HG03039 (cell line): ENCODE measurements at regions not wholly inside any gene's neighbourhood (a gene's known extent, or its start where the extent isn't known, plus 50 kb on each side); places are given as distances from the start of the nearest gene placed in this dataset.
"Not testable (repeated sequence)": the region's sequence is repeated elsewhere in the genome, so short reads cannot be mapped to it uniquely, and the experiment has no call there.

ENCODE experiments used
- ATAC-seq: cut with Tn5 transposase; IDR thresholded peaks from one replicate; pipeline ENCODE4 v1.9.1; 2021; ENCODE audit warnings: mild to moderate bottlenecking, moderate library complexity; ENCODE audit not compliant: unreplicated experiment

DNA sequence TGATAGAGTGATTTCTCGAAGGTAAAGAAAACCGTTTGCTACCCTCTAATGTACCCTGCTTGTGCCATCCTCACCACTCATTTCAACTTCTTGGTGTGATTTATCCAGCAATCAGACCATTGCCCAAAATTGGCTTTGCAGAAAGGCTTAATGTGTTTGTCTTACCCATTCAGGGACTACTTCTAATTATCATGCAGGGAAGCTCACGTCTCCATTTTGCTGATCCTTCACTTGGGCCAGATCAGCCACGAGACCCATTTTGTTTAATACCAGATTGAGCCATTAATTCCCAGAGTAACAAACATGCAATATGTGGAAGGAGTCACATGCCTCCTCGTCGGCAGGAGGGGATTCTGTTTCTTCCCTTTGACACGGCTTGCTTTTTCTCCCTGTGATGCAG lies 51.1 kb upstream of the CRY1 start:
- ATAC-seq, result no peak

DNA sequence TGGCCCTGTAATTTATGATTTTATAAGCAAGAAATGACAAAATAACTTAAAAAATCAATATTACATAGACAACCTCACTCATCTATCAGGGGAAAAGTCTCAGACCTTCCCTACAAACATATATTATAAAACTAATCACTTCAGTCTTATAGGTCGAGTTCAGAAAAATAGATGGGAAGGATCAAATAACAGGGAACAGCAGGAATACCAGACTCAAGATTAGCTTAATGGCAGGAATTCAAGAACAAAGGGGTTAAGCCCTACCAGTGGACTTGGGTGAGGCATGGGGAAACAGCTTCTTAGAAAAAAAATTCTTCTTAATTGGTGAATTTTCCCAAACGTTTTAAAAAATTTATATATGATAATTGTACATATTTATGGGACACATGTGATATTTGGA lies 51.6 kb upstream of the CRY1 start:
- ATAC-seq, result no peak

DNA sequence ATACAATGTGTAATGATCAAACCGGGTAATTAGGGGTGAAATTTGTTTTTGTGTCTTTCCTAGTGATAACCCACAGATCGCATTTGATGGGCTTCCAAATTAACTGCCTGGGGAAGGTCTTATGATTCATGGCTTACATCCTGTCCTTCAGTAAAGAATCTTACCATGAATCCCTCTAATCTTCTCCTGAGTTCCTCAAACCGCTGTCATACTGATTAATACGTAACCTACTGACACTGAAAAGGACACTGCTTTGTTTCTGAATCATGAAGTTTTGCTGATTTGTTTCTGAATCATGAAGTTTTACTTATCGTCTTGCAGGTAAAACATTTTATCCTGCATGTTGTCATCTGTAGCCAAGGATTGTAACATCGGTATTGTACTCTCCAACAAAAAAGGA lies 52.0 kb upstream of the CRY1 start:
- ATAC-seq, result no peak

DNA sequence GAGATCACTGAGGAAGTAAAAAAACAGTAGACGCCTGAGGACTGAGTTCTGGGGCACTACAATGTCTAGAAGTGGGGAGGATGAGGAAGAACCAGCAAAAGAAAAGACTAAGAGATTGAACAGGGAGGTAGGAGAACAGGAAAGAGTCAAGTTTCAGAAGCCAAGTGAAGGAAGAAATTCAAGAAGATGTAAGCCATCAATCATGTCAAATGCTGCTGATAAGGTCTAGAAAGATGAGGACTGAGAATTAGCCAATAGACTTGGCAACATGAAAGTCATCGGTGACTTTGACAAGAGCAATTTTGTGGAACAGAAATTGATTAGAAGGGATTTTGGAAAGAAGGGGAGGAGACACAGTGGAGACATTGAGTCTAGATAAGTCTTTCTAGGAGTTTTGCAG lies 54.8 kb upstream of the CRY1 start:
- no peak for ATAC-seq

DNA sequence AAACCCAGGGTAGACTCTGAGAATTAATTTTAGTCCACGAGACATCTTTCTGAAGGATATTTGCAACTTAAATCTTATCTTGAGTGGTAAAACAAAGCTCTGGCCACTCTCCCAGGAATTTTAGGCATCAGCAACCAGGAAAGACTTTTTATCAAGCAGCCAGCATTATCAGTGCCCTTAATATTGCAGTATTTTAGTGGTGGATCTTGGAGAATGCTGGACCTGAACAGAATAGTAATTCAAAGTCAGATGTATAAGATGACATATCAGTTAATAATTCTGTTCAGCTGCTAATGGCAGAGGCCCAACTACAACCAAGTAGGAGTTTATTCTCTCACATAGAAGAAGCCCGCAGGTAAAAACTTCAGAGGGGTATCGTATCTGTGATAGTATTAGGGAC lies 59.0 kb upstream of the CRY1 start:
- ATAC-seq, result no peak

- ATAC-seq, result no peak
These were observed 66.1 kb upstream of the CRY1 start for GRCh38 chr12:107159384-107159900.

- ATAC-seq, result no peak
These were observed 70.1 kb upstream of the CRY1 start for GRCh38 chr12:107163413-107163812.

DNA sequence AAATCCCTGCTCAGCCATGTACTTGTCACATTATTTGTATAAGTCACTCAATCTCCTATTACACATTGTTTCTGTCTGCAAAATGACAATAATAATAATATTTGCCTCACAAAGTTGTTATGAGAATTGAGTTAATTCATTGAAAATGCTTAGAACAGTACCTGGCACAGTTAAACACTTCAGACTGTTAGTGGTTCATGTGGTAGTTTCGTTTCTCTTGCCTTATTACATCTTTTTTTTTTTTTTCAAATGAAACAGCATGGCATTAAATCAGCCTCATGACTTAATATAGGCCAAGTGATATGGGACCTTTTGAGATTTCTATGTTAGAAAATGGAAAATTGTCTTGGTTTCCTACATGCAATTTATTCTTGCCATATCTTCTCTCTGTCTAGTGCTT lies 71.0 kb upstream of the CRY1 start:
- no peak for ATAC-seq

- ATAC-seq, result no peak
These were observed 72.2 kb upstream of the CRY1 start for GRCh38 chr12:107165581-107165980.

DNA sequence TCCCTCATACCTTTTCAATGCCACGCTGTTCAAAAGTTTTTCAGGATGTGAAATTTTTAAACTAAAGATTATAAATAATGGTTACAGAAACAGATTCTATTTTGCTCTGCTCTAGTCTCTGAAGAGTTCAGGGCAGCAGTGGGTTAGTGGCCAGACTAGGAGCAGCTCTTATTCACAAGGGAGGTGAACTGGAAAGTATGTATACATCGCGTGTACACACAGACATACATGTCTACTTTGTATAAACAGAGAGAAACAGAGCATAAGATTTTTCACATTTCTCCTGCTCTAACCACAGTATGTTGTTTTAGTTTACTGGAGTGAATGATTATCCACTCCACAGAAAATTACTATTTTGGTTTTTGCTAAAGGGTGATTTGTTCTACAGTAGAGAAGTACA lies 74.4 kb upstream of the CRY1 start:
- ATAC-seq, result no peak

- no peak for ATAC-seq
These were observed 75.9 kb upstream of the CRY1 start for GRCh38 chr12:107169200-107169599.

GRCh38 chr12:107178776-107179175 lies 85.4 kb upstream of the CRY1 start:
- no peak for ATAC-seq

GRCh38 chr12:107179871-107180270 lies 86.5 kb upstream of the CRY1 start:
- ATAC-seq, result no peak

- ATAC-seq, result no peak
These were observed 86.9 kb upstream of the CRY1 start for GRCh38 chr12:107180272-107180671.

DNA sequence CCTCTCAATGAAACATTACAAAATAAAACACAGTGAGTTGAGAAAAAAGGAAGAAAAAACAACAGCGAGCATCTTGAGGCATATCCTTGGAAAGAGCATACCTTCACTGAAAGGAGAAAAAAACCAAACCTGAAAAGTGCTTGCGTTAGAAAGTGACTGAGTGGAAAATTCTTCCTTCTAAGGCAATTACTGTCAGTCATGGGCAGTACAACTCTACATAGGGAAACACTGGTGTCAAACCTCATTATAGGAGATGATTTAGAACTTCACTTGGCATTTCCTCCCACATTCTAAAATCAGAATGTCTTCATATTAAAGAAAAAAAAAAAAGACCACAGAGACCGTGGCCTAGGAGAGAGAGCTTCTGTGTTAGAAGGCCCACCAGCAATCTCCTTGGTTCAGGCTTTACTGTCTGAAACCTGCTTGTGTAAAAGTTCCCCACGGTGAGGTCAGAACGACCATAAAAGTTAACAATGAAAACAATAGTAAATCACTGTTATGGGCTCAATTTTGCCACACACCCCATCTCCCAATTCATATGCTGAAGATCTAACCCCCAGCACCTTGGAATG lies 91.1 kb upstream of the CRY1 start:
- no peak for ATAC-seq

GRCh38 chr12:107196681-107197080 lies 103.3 kb upstream of the CRY1 start:
- no peak for ATAC-seq

GRCh38 chr12:107200394-107200793 lies 107.0 kb upstream of the CRY1 start:
- no peak for ATAC-seq

DNA sequence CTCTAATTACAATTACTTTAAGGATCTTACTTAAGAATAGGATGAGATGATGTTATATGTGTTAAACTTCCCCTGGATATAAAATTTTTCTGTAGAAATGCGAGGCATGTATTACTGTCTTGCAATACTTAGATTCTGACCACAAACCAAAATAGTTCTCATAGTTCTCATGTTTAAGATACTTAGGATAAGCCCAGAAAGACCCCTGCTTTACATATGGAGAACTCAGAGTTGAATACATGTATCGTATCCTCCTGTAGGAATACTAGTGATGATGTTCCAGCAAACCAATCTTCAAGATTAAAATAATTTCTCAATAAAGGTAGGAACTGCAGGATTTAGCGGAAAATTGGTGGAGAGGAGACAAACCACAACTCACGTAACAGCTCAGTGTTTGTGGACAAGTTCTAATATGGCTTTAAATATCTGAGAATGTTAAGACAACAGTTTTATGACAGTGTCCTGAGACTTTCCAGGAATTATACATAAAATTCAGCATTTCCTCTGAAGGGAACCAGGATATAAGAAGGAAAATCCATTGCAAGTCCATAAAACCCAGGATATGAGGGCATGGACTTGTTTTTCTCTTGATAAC lies 114.7 kb upstream of the CRY1 start:
- ATAC-seq, result no peak

GRCh38 chr12:107209700-107210099 lies 116.4 kb upstream of the CRY1 start:
- not testable (repeated sequence) for ATAC-seq

- not testable (repeated sequence) for ATAC-seq
These were observed 121.0 kb upstream of the CRY1 start for GRCh38 chr12:107214373-107214773.

DNA sequence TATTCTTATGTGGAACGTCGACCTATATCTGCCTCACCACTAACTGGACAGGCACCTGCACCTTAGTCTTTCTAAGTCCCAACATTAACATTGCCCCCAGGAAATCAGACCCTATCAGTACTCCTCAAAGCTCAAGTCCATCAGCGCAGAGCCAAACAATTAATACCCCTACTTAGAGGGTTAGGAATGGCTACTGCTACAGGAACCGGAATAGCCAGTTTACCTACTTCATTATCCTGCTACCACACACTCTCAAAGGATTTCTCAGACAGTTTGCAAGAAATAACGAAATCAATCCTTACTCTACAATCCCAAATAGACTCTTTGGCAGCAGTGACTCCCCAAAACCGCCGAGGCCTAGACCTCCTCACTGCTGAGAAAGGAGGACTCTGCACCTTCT lies 123.1 kb upstream of the CRY1 start:
- ATAC-seq, result not testable (repeated sequence)

GRCh38 chr12:107219301-107219700 lies 126.0 kb upstream of the CRY1 start:
- ATAC-seq, result no peak

GRCh38 chr12:107221913-107222312 lies 128.6 kb upstream of the CRY1 start:
- ATAC-seq, result no peak
